Spleen (tissue), 11 donors: ENCODE measurements at regions not wholly inside any gene's neighbourhood (a gene's known extent, or its start where the extent isn't known, plus 50 kb on each side); places are given as distances from the start of the nearest gene placed in this dataset.

Experiments
- DNase-seq: peaks from one replicate; pipeline ENCODE4 v3.0.0-alpha.2; 2020
- H3K27ac ChIP-seq, 8 donors: fragments of 200-600 bp; sonication (generic) in 7 of 8; 1 replicate in 4 of 8; 2 replicates in 4 of 8; pipeline versions ENCODE4 v1.5.0 to v1.8.0; 2016 to 2021; ENCODE audit warnings: inconsistent platforms in 4 of 8, mild to moderate bottlenecking in 4 of 8, moderate library complexity in 1 of 8
- H3K27me3 ChIP-seq, 7 donors: fragments of 200-600 bp; sonication (generic) in 6 of 7; replicated peaks in 1 of 7; 1 replicate in 4 of 7; 2 replicates in 3 of 7; pipeline versions ENCODE4 v1.5.0 to v1.8.0; 2016 to 2021; ENCODE audit warnings: inconsistent platforms in 3 of 7, mild to moderate bottlenecking in 1 of 7
- H3K36me3 ChIP-seq, 6 donors: fragments of 200-600 bp; sonication (generic) in 5 of 6; 1 replicate in 4 of 6; 2 replicates in 2 of 6; pipeline versions ENCODE4 v1.5.0 to v1.8.0; 2016 to 2021; ENCODE audit warnings: inconsistent platforms in 2 of 6
- H3K4me1 ChIP-seq, 6 donors: fragments of 200-600 bp; sonication (generic) in 5 of 6; 1 replicate in 3 of 6; 2 replicates in 3 of 6; pipeline versions ENCODE4 v1.5.0 to v1.8.0; 2016 to 2021; ENCODE audit warnings: inconsistent platforms in 3 of 6
- H3K4me3 ChIP-seq, 8 donors: fragments of 200-600 bp; sonication (generic) in 7 of 8; 1 replicate in 4 of 8; 2 replicates in 4 of 8; pipeline versions ENCODE4 v1.5.0 to v1.8.0; 2016 to 2021; ENCODE audit warnings: inconsistent platforms in 4 of 8, mild to moderate bottlenecking in 4 of 8, moderate library complexity in 2 of 8
- H3K9me3 ChIP-seq, 8 donors: fragments of 200-600 bp; sonication (generic) in 7 of 8; 1 replicate in 4 of 8; 2 replicates in 4 of 8; pipeline versions ENCODE4 v1.5.0 to v1.8.0; 2016 to 2021; ENCODE audit warnings: inconsistent platforms in 4 of 8
- CTCF ChIP-seq, 11 experiments: fragments of 200-600 bp in 7 of 11; fragments of 450-650 bp in 4 of 11; sonication (generic) in 4 of 11; IDR thresholded peaks in 8 of 11; conservative IDR thresholded peaks in 3 of 11; 1 replicate in 7 of 11; 2 replicates in 4 of 11; pipeline versions ENCODE4 v1.4.0 to v1.8.0; 2016 to 2021; ENCODE audit warnings: antibody characterized with exemption in 11 of 11, inconsistent platforms in 4 of 11, mild to moderate bottlenecking in 1 of 11
- POLR2A ChIP-seq, 3 donors: fragments of 450-650 bp; IDR thresholded peaks; one replicate each; pipeline ENCODE4 v1.5.1; 2017; ENCODE audit warnings: antibody characterized with exemption in 3 of 3, mild to moderate bottlenecking in 1 of 3
- POLR2AphosphoS5 ChIP-seq, 3 donors: sonication (generic); formaldehyde crosslinking; IDR thresholded peaks; one replicate each; pipeline ENCODE4 v1.5.1; 2017; ENCODE audit warnings: antibody characterized with exemption in 3 of 3
- WGBS, 5 donors: extraction: QIAGEN DNeasy Blood & Tissue Kit in 3 of 5; methylation state at CpG; one replicate each; pipeline versions ENCODE4 v1.1.5 to v1.1.7; 2013 to 2018; 5-methylcytosine and 5-hydroxymethylcytosine counted together
- intact Hi-C: fragments of 100-400 bp; cut with DNase I; formaldehyde crosslinking; loops from one replicate; pipeline ENCODE4 v1.15.0; 2023; ENCODE audit warnings: low total_unique reads
- donor health status: healthy with polysubstance abuse.
- donor health status: DM: no; HTN: no; CAD: no; lungs with moderate emphysema.
- donor health status: DM: no; HTN: no; CAD: no.
- donor health status: Bipolar disorder and iron deficiency.
- donor health status: healthy.
- donor health status: DM: no; HTN: no; CAD: no.
- donor health status: DM: yes; HTN: yes; CAD: no.

DNA sequence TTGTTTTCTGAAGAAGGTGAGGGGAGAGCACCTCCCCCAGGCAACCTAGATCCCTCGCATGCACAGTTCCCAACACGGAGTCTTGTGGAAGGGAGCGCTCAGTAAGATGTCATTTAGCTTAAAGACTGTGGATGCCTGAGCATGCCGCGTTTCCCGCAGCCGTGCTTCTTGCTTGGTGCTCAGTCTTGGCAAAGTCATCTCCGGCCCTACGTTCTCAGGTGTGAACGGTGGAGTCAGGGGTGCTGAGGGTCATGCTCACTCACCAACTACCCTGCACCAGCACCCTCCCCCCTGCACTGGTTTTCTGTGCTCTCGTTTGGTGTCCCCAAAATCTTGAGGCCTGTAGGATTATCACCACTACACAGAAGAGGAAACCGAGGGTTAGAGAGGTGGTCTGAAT is 202.1 kb downstream of the RHOU start:
- Histone ChIP-seq H3K4me1 (peaks cover 8 to 71% (median 34%) of the 10 kb centered on the region in 6 donors), H3K27me3 (no peaks in the 10 kb centered on the region), H3K4me3 (no peak overlapping the region), H3K9me3 (no peaks in the 10 kb centered on the region), H3K27ac (peak overlapping the region in 1 of 8 donors; percentile 82), H3K36me3 (no peaks in the 10 kb centered on the region)
- no peak for DNase-seq
- WGBS, 5 donors: 92 to 94% (median 92%) methylated on average over 12 of the region's 12 CpGs
- TF ChIP-seq POLR2A (IDR thresholded peaks at IDR 0.05) (no peak), CTCF (IDR thresholded peaks at IDR 0.05 in 8 of 11, conservative IDR thresholded peaks at IDR 0.05 in 3 of 11) (no peak), POLR2AphosphoS5 (IDR thresholded peaks at IDR 0.05) (no peak)
- intact Hi-C loops: no loop called here

- no peak overlapping the region for H3K4me3 ChIP-seq
- H3K27me3 ChIP-seq: no peaks in the 10 kb centered on the region
- no peaks in the 10 kb centered on the region for H3K36me3 ChIP-seq
- intact Hi-C loops: no loop called here
- no peak for DNase-seq
- peaks cover 8 to 71% (median 34%) of the 10 kb centered on the region in 6 donors for H3K4me1 ChIP-seq
- peak overlapping the region; percentile 3 to 83 (median 76) for H3K27ac ChIP-seq
- no peaks in the 10 kb centered on the region for H3K9me3 ChIP-seq
- WGBS, 5 donors: 52 to 62% (median 54%) methylated on average over 14 of the region's 14 CpGs
- no peak for TF ChIP-seq CTCF (IDR thresholded peaks at IDR 0.05 in 8 of 11, conservative IDR thresholded peaks at IDR 0.05 in 3 of 11)
- TF ChIP-seq POLR2AphosphoS5 (IDR thresholded peaks at IDR 0.05): no peak
- no peak for TF ChIP-seq POLR2A (IDR thresholded peaks at IDR 0.05)
Measured at GRCh38 chr1:228937851-228938536, 202.7 kb downstream of the RHOU start.

GRCh38 chr1:228938537-228938901 is 203.2 kb downstream of the RHOU start:
- H3K36me3 ChIP-seq: no peaks in the 10 kb centered on the region
- TF ChIP-seq POLR2AphosphoS5 (IDR thresholded peaks at IDR 0.05) (peak in 2 of 3 donors; percentile 62 to 63), POLR2A (IDR thresholded peaks at IDR 0.05) (no peak)
- H3K9me3 ChIP-seq: no peaks in the 10 kb centered on the region
- 6 to 33% (median 12%) methylated on average over 7 to 8 of the region's 8 CpGs for WGBS, 5 donors
- H3K4me3 ChIP-seq: no peak overlapping the region
- no peaks in the 10 kb centered on the region for H3K27me3 ChIP-seq
- no peak for DNase-seq
- peaks cover 8 to 71% (median 34%) of the 10 kb centered on the region in 6 donors for H3K4me1 ChIP-seq
- H3K27ac ChIP-seq: peak overlapping the region; percentile 3 to 83 (median 76)
- intact Hi-C loops: no loop called here

DNA sequence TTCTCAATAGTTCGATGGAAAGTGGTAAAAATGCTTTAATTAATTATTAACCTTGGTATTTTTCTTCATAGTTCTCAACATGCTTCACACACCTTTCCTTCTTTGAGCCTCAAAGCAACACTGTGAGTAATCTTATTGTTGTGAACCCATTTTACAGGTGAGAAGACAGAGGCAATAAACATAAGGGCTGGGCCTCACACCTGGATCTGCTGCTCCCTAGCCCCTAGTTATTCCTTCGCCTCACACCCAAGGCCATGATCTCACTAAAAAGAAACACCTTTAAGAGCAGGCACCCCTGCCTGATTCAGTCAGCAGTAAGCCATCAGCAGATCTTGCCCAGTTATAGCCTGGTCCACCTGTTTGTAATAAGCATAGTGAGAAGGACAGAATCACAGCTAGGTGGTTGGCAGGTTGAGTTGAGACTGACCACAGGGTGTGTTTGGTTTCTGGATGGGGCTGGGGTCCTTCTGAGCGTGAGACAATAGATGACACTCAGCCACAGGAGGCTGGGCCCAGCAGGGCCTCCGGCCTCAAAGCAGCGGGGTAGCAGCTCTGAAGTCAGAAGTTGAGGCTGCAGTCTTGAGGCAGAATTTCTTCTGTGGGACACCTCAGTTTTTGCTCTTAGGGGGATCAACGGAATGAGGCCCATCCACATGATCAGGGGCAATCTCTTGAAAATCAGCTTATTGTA is 203.9 kb downstream of the RHOU start:
- no peaks in the 10 kb centered on the region for H3K27me3 ChIP-seq

More for the DNA sequence above, 203.9 kb downstream of the RHOU start:
- intact Hi-C loops: no loop called here
- H3K4me3 ChIP-seq: no peak overlapping the region
- no peaks in the 10 kb centered on the region for H3K9me3 ChIP-seq
- H3K36me3 ChIP-seq: no peaks in the 10 kb centered on the region
- no peak for DNase-seq
- WGBS, 5 donors: 79 to 93% (median 88%) methylated on average over 6 of the region's 6 CpGs
- H3K27ac ChIP-seq: peak overlapping the region in 7 of 8 donors; percentile 3 to 83 (median 76)
- peaks cover 8 to 72% (median 34%) of the 10 kb centered on the region in 6 donors for H3K4me1 ChIP-seq
- TF ChIP-seq POLR2AphosphoS5 (IDR thresholded peaks at IDR 0.05): no peak
- TF ChIP-seq CTCF (IDR thresholded peaks at IDR 0.05 in 8 of 11, conservative IDR thresholded peaks at IDR 0.05 in 3 of 11): no peak
- TF ChIP-seq POLR2A (IDR thresholded peaks at IDR 0.05): no peak
